H1 (cell line): ENCODE measurements at regions not wholly inside any gene's neighbourhood (a gene's known extent, or its start where the extent isn't known, plus 50 kb on each side); places are given as distances from the start of the nearest gene placed in this dataset.

ENCODE experiments used
- CBX8 ChIP-seq: fragments of 300-800, 300-1000 bp; sonication (generic); IDR thresholded peaks from 2 replicates; pipeline ENCODE4 v1.7.1; 2016; ENCODE audit warnings: low read depth, low read length, borderline replicate concordance
- EZH2 ChIP-seq: fragments of 200-600 bp; sonication (generic); IDR thresholded peaks from 2 replicates; pipeline ENCODE4 v1.7.1; 2012; ENCODE audit warnings: low read depth, mild to moderate bottlenecking, moderate library complexity, low read length, inconsistent platforms; ENCODE audit not compliant: severe bottlenecking
- POLR2A ChIP-seq, 2 experiments: IDR thresholded peaks; 1 replicate in 1 of 2; 2 replicates in 1 of 2; pipeline ENCODE4 v1.6.1; 2011; ENCODE audit warnings: low read depth in 2 of 2, low read length in 2 of 2, mild to moderate bottlenecking in 2 of 2; ENCODE audit errors: control extremely low read depth in 1 of 2
- SIN3A ChIP-seq, 2 experiments: IDR thresholded peaks in 1 of 2; conservative IDR thresholded peaks in 1 of 2; 2 replicates each; pipeline ENCODE4 v1.6.1; 2011 to 2012; ENCODE audit warnings: low read length in 2 of 2, improper control_type of control experiment in 1 of 2, low read depth in 1 of 2, mild to moderate bottlenecking in 1 of 2
- SP2 ChIP-seq: IDR thresholded peaks from 2 replicates; pipeline ENCODE4 v1.6.1; 2012; ENCODE audit warnings: mild to moderate bottlenecking, low read length, inconsistent platforms

DNA sequence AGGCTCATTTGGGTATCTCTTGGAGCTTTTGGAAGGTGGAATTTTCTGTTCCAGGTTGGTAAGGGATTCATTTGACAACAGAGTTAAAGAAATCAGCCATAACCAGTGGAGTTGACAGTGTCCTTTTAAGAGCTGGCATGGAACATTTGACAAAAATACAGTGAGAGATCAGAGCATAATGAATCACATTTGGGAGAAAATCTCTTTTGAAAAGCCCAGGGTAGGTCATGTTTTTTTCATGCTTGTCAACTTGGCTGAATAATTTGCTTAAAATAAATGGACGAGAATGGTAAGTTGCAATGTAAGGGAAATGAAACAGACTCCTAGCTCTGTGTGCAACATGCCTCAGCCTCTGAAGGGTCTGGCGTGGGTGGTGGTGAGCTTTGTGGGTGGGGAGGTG lies 235.3 kb upstream of the N4BP1 start:
- TF ChIP-seq CBX8 (no peak), POLR2A (IDR thresholded peaks at IDR 0.05; ENCODE audit: control extremely low read depth in 1 of 2, low read depth in 2 of 2, low read length in 2 of 2) (no peak), SP2 (no peak), EZH2 (no peak), SIN3A (conservative IDR thresholded peaks at IDR 0.05 in 1 of 2, IDR thresholded peaks at IDR 0.05 in 1 of 2; ENCODE audit: low read depth in 1 of 2, low read length in 2 of 2) (no peak)
